Activated CD4-positive, alpha-beta T cell treated with anti-CD3 and anti-CD28 coated beads, Interleukin-2, amount 10 ng/mL, durations not matched to agents 7 days and 5 days (primary cell): ENCODE measurements at regions not wholly inside any gene's neighbourhood (a gene's known extent, or its start where the extent isn't known, plus 50 kb on each side); places are given as distances from the start of the nearest gene placed in this dataset.

Experiments
- CTCF ChIA-PET: fragments of 350-600 bp; sonication (Branson Sonifier 250); formaldehyde crosslinking; loops from one replicate; lab custom pipeline; 2021; ENCODE audit warnings: antibody characterized with exemption; lab: Charles Lee
- POLR2A ChIA-PET: fragments of 350-600 bp; sonication (Branson Sonifier 250); formaldehyde crosslinking; loops from one replicate; lab custom pipeline; 2021; ENCODE audit warnings: antibody characterized with exemption; lab: Charles Lee
- DNase-seq: peaks from one replicate; pipeline ENCODE4 v3.0.0-alpha.2; 2020
- H3K27ac Mint-ChIP-seq: one replicate; pipeline ENCODE4 v1.8.0; 2021; ENCODE audit warnings: mild to moderate bottlenecking, moderate library complexity, mixed read lengths
- H3K27me3 Mint-ChIP-seq: one replicate; pipeline ENCODE4 v1.8.0; 2021; ENCODE audit warnings: mixed read lengths
- H3K36me3 Mint-ChIP-seq: one replicate; pipeline ENCODE4 v1.8.0; 2021; ENCODE audit warnings: low read depth, mixed read lengths
- H3K4me1 Mint-ChIP-seq: one replicate; pipeline ENCODE4 v1.8.0; 2021; ENCODE audit warnings: mixed read lengths
- H3K4me3 Mint-ChIP-seq: one replicate; pipeline ENCODE4 v1.8.0; 2021; ENCODE audit warnings: mild to moderate bottlenecking, moderate library complexity, mixed read lengths
- H3K9me3 Mint-ChIP-seq: one replicate; pipeline ENCODE4 v1.8.0; 2021; ENCODE audit warnings: mixed read lengths

GRCh38 chr18:46407486-46408166 is 249.4 kb downstream of the LOXHD1 start:
- POLR2A ChIA-PET = no interaction called here
- Mint-ChIP-seq H3K4me3 (no peak overlapping the region), H3K9me3 (no peaks in the 10 kb centered on the region), H3K4me1 (no peaks in the 10 kb centered on the region), H3K27me3 (no peaks in the 10 kb centered on the region), H3K27ac (no peak overlapping the region), H3K36me3 (no peaks in the 10 kb centered on the region)
- CTCF ChIA-PET = no interaction called here
- DNase-seq = no peak

- Mint-ChIP-seq H3K9me3 (no peaks in the 10 kb centered on the region), H3K4me3 (no peak overlapping the region), H3K4me1 (no peaks in the 10 kb centered on the region), H3K27me3 (no peaks in the 10 kb centered on the region), H3K27ac (no peak overlapping the region), H3K36me3 (no peaks in the 10 kb centered on the region)
- no peak for DNase-seq
- ChIA-PET POLR2A (no interaction called here), CTCF (interaction anchor here (1.2 kb wide), 1 partner anchor 27 kb away, joined by 3 read pairs; no protein-coding TSS in a partner anchor)
Measured at GRCh38 chr18:46408334-46408987, 248.6 kb downstream of the LOXHD1 start.

- CTCF ChIA-PET = no interaction called here
Measured at GRCh38 chr18:46411191-46411828, 245.7 kb downstream of the LOXHD1 start.

GRCh38 chr18:46411867-46412690 is 244.9 kb downstream of the LOXHD1 start:
- POLR2A ChIA-PET = no interaction called here
- H3K36me3 Mint-ChIP-seq = no peaks in the 10 kb centered on the region
- H3K4me3 Mint-ChIP-seq = no peak overlapping the region
- no peaks in the 10 kb centered on the region for H3K4me1 Mint-ChIP-seq
- H3K9me3 Mint-ChIP-seq = no peaks in the 10 kb centered on the region
- no peaks in the 10 kb centered on the region for H3K27me3 Mint-ChIP-seq
- DNase-seq = no peak
- CTCF ChIA-PET = interaction anchor here (1.4 kb wide), 1 partner anchor 100 kb away, joined by 3 read pairs; no protein-coding TSS in a partner anchor
- no peak overlapping the region for H3K27ac Mint-ChIP-seq

More at GRCh38 chr18:46411191-46411828, 245.7 kb downstream of the LOXHD1 start:
- H3K27ac Mint-ChIP-seq = no peak overlapping the region
- H3K4me3 Mint-ChIP-seq = no peak overlapping the region
- no peak for DNase-seq
- H3K36me3 Mint-ChIP-seq = no peaks in the 10 kb centered on the region
- H3K27me3 Mint-ChIP-seq = no peaks in the 10 kb centered on the region
- no peaks in the 10 kb centered on the region for H3K4me1 Mint-ChIP-seq
- POLR2A ChIA-PET = no interaction called here
- H3K9me3 Mint-ChIP-seq = no peaks in the 10 kb centered on the region

- H3K36me3 Mint-ChIP-seq = no peaks in the 10 kb centered on the region
- H3K27me3 Mint-ChIP-seq = no peaks in the 10 kb centered on the region
- CTCF ChIA-PET = interaction anchor here (1.4 kb wide), 1 partner anchor 99 kb away, joined by 3 read pairs; no protein-coding TSS in a partner anchor
- H3K4me1 Mint-ChIP-seq = no peaks in the 10 kb centered on the region
- POLR2A ChIA-PET = no interaction called here
- H3K9me3 Mint-ChIP-seq = no peaks in the 10 kb centered on the region
- H3K4me3 Mint-ChIP-seq = no peak overlapping the region
- no peak overlapping the region for H3K27ac Mint-ChIP-seq
- DNase-seq = no peak
Measured at GRCh38 chr18:46412916-46413315, 244.1 kb downstream of the LOXHD1 start.

- H3K9me3 Mint-ChIP-seq = no peaks in the 10 kb centered on the region
- no peak overlapping the region for H3K4me3 Mint-ChIP-seq
- CTCF ChIA-PET = interaction anchor here (1.4 kb wide), 1 partner anchor 98 kb away, joined by 3 read pairs; no protein-coding TSS in a partner anchor
- POLR2A ChIA-PET = no interaction called here
- no peak for DNase-seq
- no peaks in the 10 kb centered on the region for H3K4me1 Mint-ChIP-seq
- H3K36me3 Mint-ChIP-seq = no peaks in the 10 kb centered on the region
- H3K27me3 Mint-ChIP-seq = no peaks in the 10 kb centered on the region
- H3K27ac Mint-ChIP-seq = no peak overlapping the region
Measured at GRCh38 chr18:46413684-46414083, 243.3 kb downstream of the LOXHD1 start.

- no peak overlapping the region for H3K4me3 Mint-ChIP-seq
- no peaks in the 10 kb centered on the region for H3K36me3 Mint-ChIP-seq
- H3K27me3 Mint-ChIP-seq = no peaks in the 10 kb centered on the region
- no peaks in the 10 kb centered on the region for H3K4me1 Mint-ChIP-seq
- no peak for DNase-seq
- H3K9me3 Mint-ChIP-seq = no peaks in the 10 kb centered on the region
- no peak overlapping the region for H3K27ac Mint-ChIP-seq
- CTCF ChIA-PET = no interaction called here
- POLR2A ChIA-PET = no interaction called here
Measured at GRCh38 chr18:46414863-46415262, 242.2 kb downstream of the LOXHD1 start.

GRCh38 chr18:46415532-46416252 is 241.3 kb downstream of the LOXHD1 start:
- H3K27ac Mint-ChIP-seq = no peak overlapping the region
- no peak overlapping the region for H3K4me3 Mint-ChIP-seq
- no peaks in the 10 kb centered on the region for H3K9me3 Mint-ChIP-seq
- ChIA-PET POLR2A (no interaction called here), CTCF (no interaction called here)
- H3K36me3 Mint-ChIP-seq = no peaks in the 10 kb centered on the region
- H3K27me3 Mint-ChIP-seq = no peaks in the 10 kb centered on the region
- no peak for DNase-seq
- no peaks in the 10 kb centered on the region for H3K4me1 Mint-ChIP-seq

GRCh38 chr18:46416706-46417638 is 240.0 kb downstream of the LOXHD1 start:
- ChIA-PET POLR2A (no interaction called here), CTCF (no interaction called here)
- no peaks in the 10 kb centered on the region for H3K4me1 Mint-ChIP-seq
- no peaks in the 10 kb centered on the region for H3K27me3 Mint-ChIP-seq
- no peaks in the 10 kb centered on the region for H3K9me3 Mint-ChIP-seq
- H3K36me3 Mint-ChIP-seq = no peaks in the 10 kb centered on the region
- H3K27ac Mint-ChIP-seq = no peak overlapping the region
- DNase-seq = no peak
- H3K4me3 Mint-ChIP-seq = no peak overlapping the region

GRCh38 chr18:46418663-46419260 is 238.3 kb downstream of the LOXHD1 start:
- no peak for DNase-seq
- Mint-ChIP-seq H3K4me1 (peaks cover 2% of the 10 kb centered on the region), H3K4me3 (no peak overlapping the region), H3K27me3 (no peaks in the 10 kb centered on the region), H3K9me3 (no peaks in the 10 kb centered on the region), H3K36me3 (no peaks in the 10 kb centered on the region), H3K27ac (no peak overlapping the region)
- ChIA-PET CTCF (interaction anchor here (0.7 to 1.0 kb wide), 2 partner anchors 48 to 159 kb away, joined by 3 read pairs; no protein-coding TSS in a partner anchor), POLR2A (no interaction called here)
